HG02852 (cell line): ENCODE measurements at regions not wholly inside any gene's neighbourhood (a gene's known extent, or its start where the extent isn't known, plus 50 kb on each side); places are given as distances from the start of the nearest gene placed in this dataset.
A peak's percentile ranks its signal among the peaks of the same experiment; 100 is the strongest.

Experiments
- ATAC-seq: cut with Tn5 transposase; IDR thresholded peaks from one replicate; pipeline ENCODE4 v1.9.1; 2021; ENCODE audit warnings: mild to moderate bottlenecking, moderate library complexity; ENCODE audit not compliant: unreplicated experiment

- no peak for ATAC-seq
Measured at GRCh38 chr12:124459852-124460645, 107.4 kb downstream of the NCOR2 start.

GRCh38 chr12:124458992-124459851 lies 108.2 kb downstream of the NCOR2 start:
- ATAC-seq = no peak

- ATAC-seq = no peak
Measured at GRCh38 chr12:124458220-124458991, 109.0 kb downstream of the NCOR2 start.

- no peak for ATAC-seq
Measured at GRCh38 chr12:124457287-124458219, 109.9 kb downstream of the NCOR2 start.

- ATAC-seq = no peak
Measured at GRCh38 chr12:124456652-124457152, 110.7 kb downstream of the NCOR2 start.

DNA sequence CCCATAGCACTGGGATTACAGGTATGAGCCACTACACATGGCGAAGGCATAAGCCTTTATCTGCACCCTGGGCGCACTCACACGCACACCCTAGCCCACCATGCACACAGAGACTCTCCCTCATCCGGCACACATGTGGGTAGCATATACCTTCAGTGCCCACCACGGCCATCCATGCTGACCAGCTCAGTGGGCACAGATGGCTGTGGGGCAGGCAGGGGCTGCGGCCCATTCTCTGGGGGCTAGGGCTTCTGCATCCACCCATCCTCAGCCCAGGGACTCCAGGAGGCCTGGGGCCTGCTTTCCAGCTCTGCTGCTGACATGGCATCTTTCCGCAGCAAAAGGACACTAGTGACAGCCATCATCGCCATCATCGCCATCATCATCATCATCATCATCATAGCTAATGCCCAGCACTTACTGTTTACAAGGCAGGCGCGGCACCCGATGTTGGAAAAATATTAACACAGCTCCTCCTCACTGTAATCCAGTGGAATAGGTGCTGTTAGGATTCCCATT lies 111.2 kb downstream of the NCOR2 start:
- no peak for ATAC-seq

GRCh38 chr12:124455336-124455735 lies 112.1 kb downstream of the NCOR2 start:
- ATAC-seq = no peak

DNA sequence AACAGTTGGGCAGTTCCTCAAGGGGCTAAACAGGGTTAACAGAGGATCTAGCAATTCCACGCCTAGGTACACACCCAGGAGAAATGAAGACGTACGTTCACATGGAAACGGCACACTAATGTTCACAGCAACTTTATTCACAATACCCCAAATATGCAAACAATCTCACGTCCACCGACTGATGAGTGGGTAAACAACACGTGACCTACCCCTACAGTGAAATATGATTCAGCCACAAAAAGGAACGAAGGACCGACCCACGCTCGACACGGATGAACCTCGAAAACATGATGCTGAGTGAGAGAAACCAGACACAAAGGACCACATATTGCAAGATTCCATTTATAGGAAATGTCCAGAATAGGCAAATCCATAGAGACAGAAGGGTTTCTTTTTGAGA lies 112.7 kb downstream of the NCOR2 start:
- no peak for ATAC-seq

GRCh38 chr12:124454352-124454725 lies 113.1 kb downstream of the NCOR2 start:
- ATAC-seq = no peak

DNA sequence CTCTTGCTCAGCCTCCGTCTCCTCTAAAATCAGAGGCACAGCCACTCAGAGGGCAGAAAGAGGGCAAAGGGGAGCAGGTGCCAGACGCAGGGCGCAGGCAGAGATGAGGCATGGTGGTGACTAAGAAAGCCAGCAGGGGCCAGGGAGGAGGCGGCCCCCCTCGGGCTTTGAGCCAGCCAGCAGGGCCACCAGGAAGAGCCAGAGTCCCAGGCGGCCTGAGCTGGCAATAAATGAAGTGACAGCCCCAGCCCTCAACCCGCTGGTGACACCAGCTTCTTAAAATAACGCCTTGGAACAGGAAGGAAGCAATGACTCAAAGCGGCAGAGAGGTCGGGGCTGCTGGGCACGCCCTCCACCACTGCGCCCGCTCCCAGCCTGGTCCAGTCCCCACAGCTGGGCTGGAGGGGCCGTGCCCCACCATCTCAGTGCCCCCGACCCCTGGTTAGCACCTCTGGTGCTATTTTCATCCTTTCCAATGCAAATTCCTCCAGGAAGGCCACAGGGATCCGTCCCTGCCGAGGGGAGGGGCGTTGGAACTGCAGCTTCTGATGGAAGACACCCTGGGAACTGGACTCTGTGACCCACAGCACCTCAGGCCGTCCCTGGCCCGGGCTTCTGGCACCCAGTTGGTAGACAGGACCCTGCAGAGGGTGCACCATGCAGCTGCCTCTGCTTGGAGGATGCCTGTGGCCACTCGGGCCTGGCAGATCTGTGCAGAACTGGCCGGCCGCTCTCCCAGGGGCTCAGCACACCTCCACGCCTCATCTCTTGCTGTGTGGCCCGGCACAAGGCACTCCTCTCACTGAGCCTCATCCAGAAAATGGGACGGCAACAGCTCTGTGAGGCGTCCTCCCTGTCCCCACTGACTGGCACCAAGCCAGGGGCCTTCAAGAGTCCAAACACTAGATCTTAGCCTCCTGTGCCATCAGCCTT lies 113.7 kb downstream of the NCOR2 start:
- peak; percentile 70 for ATAC-seq

GRCh38 chr12:124452576-124453331 lies 114.7 kb downstream of the NCOR2 start:
- ATAC-seq = peak; percentile 0

DNA sequence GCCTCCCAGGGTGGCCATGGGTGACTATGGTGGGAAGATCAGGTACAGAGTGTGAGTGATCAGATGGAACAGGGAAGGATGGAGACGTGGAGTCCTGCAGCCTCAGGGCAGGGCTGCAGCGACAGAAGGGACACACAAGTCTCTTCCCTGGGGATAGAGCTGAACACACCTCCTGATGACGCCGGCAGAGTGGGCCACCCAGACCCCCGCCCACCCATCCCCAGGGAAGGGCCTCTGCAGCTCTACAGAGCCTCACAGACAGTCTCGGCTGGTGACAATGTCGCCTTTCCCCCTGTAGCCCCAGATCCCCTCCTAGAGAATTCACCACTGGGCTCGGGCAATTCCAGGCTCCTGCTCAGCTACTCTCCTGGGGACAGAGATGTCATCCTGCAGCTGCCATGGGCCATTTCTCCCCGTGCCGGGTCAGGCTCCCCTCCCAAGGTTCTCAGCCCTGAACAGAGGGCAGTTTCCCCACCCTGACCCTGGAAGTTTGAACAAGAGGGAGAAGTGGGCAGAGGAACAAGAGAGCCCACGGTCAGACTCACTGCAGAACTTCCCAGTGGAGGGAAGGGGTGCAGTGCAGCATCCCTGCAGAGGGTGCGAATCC lies 115.7 kb downstream of the NCOR2 start:
- ATAC-seq = no peak

DNA sequence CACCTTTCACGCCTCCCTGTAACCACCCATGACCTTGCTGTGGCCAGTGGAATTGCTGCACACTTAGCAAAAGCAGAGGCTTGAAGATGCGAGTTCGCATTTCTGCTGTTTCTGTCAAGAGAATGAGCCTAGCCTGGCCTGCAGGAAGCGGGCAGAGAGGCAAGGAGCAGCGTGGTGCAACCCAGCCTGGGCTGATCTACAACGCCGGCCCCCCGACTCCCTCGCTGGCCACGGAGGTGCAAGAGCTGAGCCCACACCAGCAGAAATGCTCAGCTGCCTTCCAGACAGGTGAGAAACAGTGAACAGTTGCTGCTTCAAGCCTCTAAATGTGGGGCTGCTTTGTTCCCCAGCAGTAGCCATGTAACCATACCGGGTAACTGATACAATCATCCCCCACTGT lies 116.4 kb downstream of the NCOR2 start:
- ATAC-seq = no peak

- ATAC-seq = no peak
Measured at GRCh38 chr12:124450376-124450750, 117.0 kb downstream of the NCOR2 start.

DNA sequence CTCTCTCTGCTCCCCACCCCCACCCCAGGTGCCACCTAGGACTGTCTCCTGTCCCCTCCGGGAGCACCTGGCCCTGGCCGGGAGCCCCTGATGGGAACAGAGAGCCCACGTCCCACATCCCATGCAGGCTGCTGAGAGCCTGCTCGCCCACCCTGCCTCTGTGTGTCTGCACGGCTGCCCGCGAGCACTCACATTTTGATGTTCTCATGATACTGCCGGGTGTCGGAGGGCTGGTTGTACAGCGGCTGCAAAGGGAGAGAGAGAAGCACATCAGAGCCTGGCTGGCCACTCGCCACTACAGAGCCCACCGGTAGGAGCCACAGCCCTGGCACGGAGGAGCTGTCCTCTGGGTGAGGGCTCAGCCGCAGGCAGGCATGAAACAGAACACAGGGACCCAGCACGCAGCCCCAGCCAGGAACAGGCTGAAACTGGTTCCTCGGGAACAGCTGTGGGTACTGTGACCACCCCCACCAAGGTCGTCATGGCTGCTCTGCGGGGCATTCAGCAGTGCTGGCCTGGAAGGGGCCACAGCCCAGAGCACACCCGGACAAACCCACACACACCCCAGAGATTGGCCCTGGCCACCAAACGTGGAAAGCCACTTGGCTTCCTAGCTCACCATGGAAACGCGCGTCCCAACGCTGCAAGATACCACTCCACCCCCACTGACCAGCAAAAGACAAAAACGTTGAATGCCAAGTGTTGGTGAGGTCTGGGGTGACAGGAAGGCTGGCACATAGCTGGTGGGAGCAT lies 117.6 kb downstream of the NCOR2 start:
- no peak for ATAC-seq

DNA sequence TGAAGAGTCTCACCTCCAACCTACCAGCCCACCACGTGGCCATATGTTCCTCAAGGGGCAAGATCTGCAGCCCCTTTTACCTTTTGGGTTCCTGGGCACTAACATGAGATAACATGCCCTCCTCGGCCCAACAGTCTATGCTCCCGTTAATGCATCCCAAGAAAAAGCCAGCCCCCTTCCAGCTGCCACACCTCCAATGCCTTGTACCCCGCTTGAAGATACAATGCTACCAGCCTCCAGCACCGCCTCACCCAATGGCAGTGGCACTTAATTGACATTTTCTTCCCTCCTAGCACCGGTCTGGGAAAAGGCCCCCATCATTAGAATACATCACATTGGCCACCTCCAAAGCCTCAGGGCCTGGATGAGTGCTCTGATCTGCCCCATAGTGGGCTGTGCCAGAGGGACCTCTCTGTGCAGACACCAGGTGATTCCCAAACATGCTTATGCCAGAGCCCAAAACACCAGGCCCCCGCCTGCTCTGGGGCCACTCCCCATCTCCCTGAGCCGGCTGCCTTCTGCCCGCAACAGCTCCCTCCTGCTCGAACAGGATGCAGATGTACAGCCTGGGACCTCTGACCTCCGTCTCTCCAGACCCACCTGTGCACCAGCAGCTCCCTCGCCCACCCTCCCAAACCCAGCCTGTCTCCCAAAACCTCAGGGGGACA lies 118.3 kb downstream of the NCOR2 start:
- ATAC-seq = no peak
